K562 (cell line): ENCODE measurements at regions not wholly inside any gene's neighbourhood (a gene's known extent, or its start where the extent isn't known, plus 50 kb on each side); places are given as distances from the start of the nearest gene placed in this dataset.

Source experiments
- CBX5 ChIP-seq: IDR thresholded peaks from 2 replicates; pipeline ENCODE4 v1.6.1; 2014; ENCODE audit warnings: low read depth, borderline replicate concordance
- DDX20 ChIP-seq: fragments of 450-650 bp; IDR thresholded peaks from 2 replicates; pipeline ENCODE4 v1.6.1; 2016; ENCODE audit warnings: missing genetic modification characterization, low read depth, mild to moderate bottlenecking, missing compliant biosample characterization, moderate library complexity
- DMBX1 ChIP-seq: fragments of 250-450 bp; sonication (Bioruptor Pico); IDR thresholded peaks from 2 replicates; pipeline ENCODE4 v1.8.0; 2022; ENCODE audit warnings: inconsistent platforms, mild to moderate bottlenecking, moderate library complexity, borderline replicate concordance
- ILK ChIP-seq: fragments of 450-650 bp; IDR thresholded peaks from 2 replicates; pipeline ENCODE4 v1.6.1; 2016; ENCODE audit warnings: missing genetic modification characterization, low read depth, mild to moderate bottlenecking, missing compliant biosample characterization, moderate library complexity, borderline replicate concordance
- JUND ChIP-seq, 2 experiments: IDR thresholded peaks; 2 replicates in 1 of 2; 3 replicates in 1 of 2; pipeline ENCODE4 v1.6.1; 2011; ENCODE audit warnings: borderline replicate concordance in 2 of 2, low read depth in 2 of 2, low read length in 2 of 2, improper control_type of control experiment in 1 of 2, missing biosample characterization in 1 of 2, missing genetic modification characterization in 1 of 2, missing genetic modification reagents in 1 of 2
- NEUROD1 ChIP-seq: fragments of 150-350 bp; IDR thresholded peaks from 2 replicates; pipeline ENCODE4 v1.6.1; 2014; ENCODE audit warnings: borderline replicate concordance, low read length, low read depth; ENCODE audit not compliant: partially characterized antibody
- NR2C1 ChIP-seq, 2 experiments: fragments of 450-650 bp; IDR thresholded peaks; 2 replicates each; pipeline ENCODE4 v1.6.1; 2017; ENCODE audit warnings: mild to moderate bottlenecking in 2 of 2, antibody characterized with exemption in 1 of 2, inconsistent platforms in 1 of 2, missing compliant biosample characterization in 1 of 2, missing genetic modification characterization in 1 of 2
- POLR2B ChIP-seq: fragments of 450-650 bp; IDR thresholded peaks from 2 replicates; pipeline ENCODE4 v1.6.1; 2018; ENCODE audit warnings: low read depth; ENCODE audit not compliant: partially characterized antibody
- PTRF ChIP-seq: fragments of 450-650 bp; IDR thresholded peaks from 2 replicates; pipeline ENCODE4 v1.6.1; 2016; ENCODE audit warnings: mild to moderate bottlenecking, missing genetic modification characterization, missing compliant biosample characterization
- THRAP3 ChIP-seq: fragments of 450-650 bp; IDR thresholded peaks from 2 replicates; pipeline ENCODE4 v1.6.1; 2016; ENCODE audit warnings: mild to moderate bottlenecking, inconsistent platforms, borderline replicate concordance
- ZC3H4 ChIP-seq: sonication (generic); formaldehyde crosslinking; IDR thresholded peaks from 2 replicates; pipeline ENCODE4 v1.9.0; 2021; ENCODE audit warnings: missing genetic modification reagents, borderline replicate concordance
- ZNF23 ChIP-seq: fragments of 250-450 bp; sonication (Bioruptor Pico); IDR thresholded peaks from 2 replicates; pipeline ENCODE4 v1.4.0; 2020; ENCODE audit warnings: mild to moderate bottlenecking
- ZNF354B ChIP-seq: fragments of 250-450 bp; sonication (Bioruptor Pico); IDR thresholded peaks from 2 replicates; pipeline ENCODE4 v1.4.0; 2020
- ZNF41 ChIP-seq: fragments of 250-450 bp; sonication (Bioruptor Pico); conservative IDR thresholded peaks from 2 replicates; pipeline ENCODE4 v1.4.0; 2020; ENCODE audit warnings: mild to moderate bottlenecking
- ZNF507 ChIP-seq: conservative IDR thresholded peaks from 2 replicates; pipeline ENCODE4 v1.6.1; 2017; ENCODE audit warnings: missing genetic modification characterization, missing compliant biosample characterization
- ZNF583 ChIP-seq: fragments of 250-450 bp; sonication (Bioruptor Pico); IDR thresholded peaks from 2 replicates; pipeline ENCODE4 v1.4.0; 2020
- ZNF668 ChIP-seq: fragments of 250-450 bp; sonication (Bioruptor Pico); IDR thresholded peaks from 2 replicates; pipeline ENCODE4 v1.8.0; 2022; ENCODE audit warnings: mild to moderate bottlenecking, inconsistent platforms
- ZNF76 ChIP-seq: fragments of 250-450 bp; sonication (Bioruptor Pico); IDR thresholded peaks from 2 replicates; pipeline ENCODE4 v1.4.0; 2020; ENCODE audit warnings: mild to moderate bottlenecking, moderate library complexity, borderline replicate concordance
- TF ChIP-seq, protein P1 (sequence below), 2 experiments: fragments of 450-650 bp in 1 of 2; IDR thresholded peaks; 2 replicates each; pipeline ENCODE4 v1.6.1; 2011 to 2017; ENCODE audit warnings: low read depth in 2 of 2, antibody characterized with exemption in 1 of 2, borderline replicate concordance in 1 of 2, low read length in 1 of 2, mild to moderate bottlenecking in 1 of 2, mixed read lengths in 1 of 2; ENCODE audit not compliant: control insufficient read depth in 1 of 2
- TF ChIP-seq, protein P2 (sequence below): fragments of 250-450 bp; sonication (Bioruptor Pico); IDR thresholded peaks from 2 replicates; pipeline ENCODE4 v1.8.0; 2022; ENCODE audit warnings: moderate library complexity, mild to moderate bottlenecking, inconsistent platforms
- TF ChIP-seq, protein P3 (sequence below): sonication (generic); formaldehyde crosslinking; IDR thresholded peaks from 2 replicates; pipeline ENCODE4 v1.8.1; 2023; ENCODE audit warnings: mild to moderate bottlenecking, missing genetic modification reagents
- TF ChIP-seq, protein P4 (sequence below), 2 experiments: fragments of 250-450 bp in 1 of 2; fragments of 450-650 bp in 1 of 2; sonication (Bioruptor Pico) in 1 of 2; IDR thresholded peaks; 2 replicates each; pipeline versions ENCODE4 v1.6.1 to v1.8.0; 2016 to 2021; ENCODE audit warnings: mild to moderate bottlenecking in 2 of 2, moderate library complexity in 2 of 2, missing compliant biosample characterization in 1 of 2, missing genetic modification characterization in 1 of 2

DNA sequence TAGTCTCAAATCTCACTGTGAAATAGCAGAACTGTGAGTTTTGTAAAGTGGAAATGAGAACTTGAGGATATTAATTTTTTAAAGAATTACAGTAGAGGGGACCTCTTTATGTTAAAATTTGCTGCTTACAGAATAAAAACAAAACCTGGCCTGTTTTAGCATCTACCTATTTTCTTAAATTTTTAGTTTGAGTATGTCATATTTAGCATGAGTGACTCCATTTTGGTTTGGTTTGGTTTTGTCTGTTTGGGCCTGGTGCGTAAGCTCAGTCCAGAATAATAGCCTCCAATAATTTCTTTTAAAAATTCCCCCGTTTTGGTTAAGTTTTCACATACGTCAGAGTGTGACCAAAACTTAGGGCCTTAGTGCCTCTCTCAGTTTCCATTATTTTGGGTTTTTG lies 152.0 kb upstream of the ZNF92 start (continued):
- TF ChIP-seq, protein P1, sequence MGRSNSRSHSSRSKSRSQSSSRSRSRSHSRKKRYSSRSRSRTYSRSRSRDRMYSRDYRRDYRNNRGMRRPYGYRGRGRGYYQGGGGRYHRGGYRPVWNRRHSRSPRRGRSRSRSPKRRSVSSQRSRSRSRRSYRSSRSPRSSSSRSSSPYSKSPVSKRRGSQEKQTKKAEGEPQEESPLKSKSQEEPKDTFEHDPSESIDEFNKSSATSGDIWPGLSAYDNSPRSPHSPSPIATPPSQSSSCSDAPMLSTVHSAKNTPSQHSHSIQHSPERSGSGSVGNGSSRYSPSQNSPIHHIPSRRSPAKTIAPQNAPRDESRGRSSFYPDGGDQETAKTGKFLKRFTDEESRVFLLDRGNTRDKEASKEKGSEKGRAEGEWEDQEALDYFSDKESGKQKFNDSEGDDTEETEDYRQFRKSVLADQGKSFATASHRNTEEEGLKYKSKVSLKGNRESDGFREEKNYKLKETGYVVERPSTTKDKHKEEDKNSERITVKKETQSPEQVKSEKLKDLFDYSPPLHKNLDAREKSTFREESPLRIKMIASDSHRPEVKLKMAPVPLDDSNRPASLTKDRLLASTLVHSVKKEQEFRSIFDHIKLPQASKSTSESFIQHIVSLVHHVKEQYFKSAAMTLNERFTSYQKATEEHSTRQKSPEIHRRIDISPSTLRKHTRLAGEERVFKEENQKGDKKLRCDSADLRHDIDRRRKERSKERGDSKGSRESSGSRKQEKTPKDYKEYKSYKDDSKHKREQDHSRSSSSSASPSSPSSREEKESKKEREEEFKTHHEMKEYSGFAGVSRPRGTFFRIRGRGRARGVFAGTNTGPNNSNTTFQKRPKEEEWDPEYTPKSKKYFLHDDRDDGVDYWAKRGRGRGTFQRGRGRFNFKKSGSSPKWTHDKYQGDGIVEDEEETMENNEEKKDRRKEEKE (IDR thresholded peaks at IDR 0.05; ENCODE audit: borderline replicate concordance in 1 of 2, control insufficient read depth in 1 of 2, low read depth in 2 of 2, low read length in 1 of 2), result no peak
- TF ChIP-seq, protein P2, sequence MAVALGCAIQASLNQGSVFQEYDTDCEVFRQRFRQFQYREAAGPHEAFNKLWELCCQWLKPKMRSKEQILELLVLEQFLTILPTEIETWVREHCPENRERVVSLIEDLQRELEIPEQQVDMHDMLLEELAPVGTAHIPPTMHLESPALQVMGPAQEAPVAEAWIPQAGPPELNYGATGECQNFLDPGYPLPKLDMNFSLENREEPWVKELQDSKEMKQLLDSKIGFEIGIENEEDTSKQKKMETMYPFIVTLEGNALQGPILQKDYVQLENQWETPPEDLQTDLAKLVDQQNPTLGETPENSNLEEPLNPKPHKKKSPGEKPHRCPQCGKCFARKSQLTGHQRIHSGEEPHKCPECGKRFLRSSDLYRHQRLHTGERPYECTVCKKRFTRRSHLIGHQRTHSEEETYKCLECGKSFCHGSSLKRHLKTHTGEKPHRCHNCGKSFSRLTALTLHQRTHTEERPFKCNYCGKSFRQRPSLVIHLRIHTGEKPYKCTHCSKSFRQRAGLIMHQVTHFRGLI (CRISPR knock-in tag), result 0 out of 2 replicates have a peak, but pooled peaks have one; percentile 47
- TF ChIP-seq DMBX1 (CRISPR knock-in tag), result peak; percentile 81
- TF ChIP-seq, protein P3, sequence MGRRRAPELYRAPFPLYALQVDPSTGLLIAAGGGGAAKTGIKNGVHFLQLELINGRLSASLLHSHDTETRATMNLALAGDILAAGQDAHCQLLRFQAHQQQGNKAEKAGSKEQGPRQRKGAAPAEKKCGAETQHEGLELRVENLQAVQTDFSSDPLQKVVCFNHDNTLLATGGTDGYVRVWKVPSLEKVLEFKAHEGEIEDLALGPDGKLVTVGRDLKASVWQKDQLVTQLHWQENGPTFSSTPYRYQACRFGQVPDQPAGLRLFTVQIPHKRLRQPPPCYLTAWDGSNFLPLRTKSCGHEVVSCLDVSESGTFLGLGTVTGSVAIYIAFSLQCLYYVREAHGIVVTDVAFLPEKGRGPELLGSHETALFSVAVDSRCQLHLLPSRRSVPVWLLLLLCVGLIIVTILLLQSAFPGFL (CRISPR knock-in tag), result no peak
- TF ChIP-seq ZNF354B, result 0 out of 2 replicates have a peak, but pooled peaks have one; percentile 51
- TF ChIP-seq ZNF41 (CRISPR knock-in tag), result peak; percentile 80
- no peak for TF ChIP-seq NR2C1 (IDR thresholded peaks at IDR 0.05)
- TF ChIP-seq NR2C1 (tag; IDR thresholded peaks at IDR 0.05), result peak; percentile 50; the same call in 1 of the 2 replicates
- TF ChIP-seq JUND (IDR thresholded peaks at IDR 0.05; ENCODE audit: borderline replicate concordance, low read depth, low read length), result no peak
- 0 out of 3 replicates have a peak, but pooled peaks have one; percentile 18 for TF ChIP-seq JUND (tag; IDR thresholded peaks at IDR 0.05; ENCODE audit: borderline replicate concordance, low read depth, low read length)
- TF ChIP-seq ZNF668 (CRISPR knock-in tag), result peak; percentile 85
- TF ChIP-seq ZC3H4 (CRISPR knock-in tag), result no peak
- TF ChIP-seq ZNF76 (CRISPR knock-in tag), result no peak
- TF ChIP-seq ZNF583, result peak; percentile 61; the same call in 1 of the 2 replicates
- peak; percentile 85 for TF ChIP-seq DDX20 (tag)
- peak; percentile 48; the same call in 1 of the 2 replicates for TF ChIP-seq PTRF (tag)
- no peak for TF ChIP-seq NEUROD1
- no peak for TF ChIP-seq CBX5
- TF ChIP-seq ZNF23 (CRISPR knock-in tag), result 0 out of 2 replicates have a peak, but pooled peaks have one; percentile 46
- TF ChIP-seq, protein P4, sequence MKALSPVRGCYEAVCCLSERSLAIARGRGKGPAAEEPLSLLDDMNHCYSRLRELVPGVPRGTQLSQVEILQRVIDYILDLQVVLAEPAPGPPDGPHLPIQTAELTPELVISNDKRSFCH (CRISPR knock-in tag; IDR thresholded peaks at IDR 0.05), result no peak
- TF ChIP-seq, protein P4 (tag; IDR thresholded peaks at IDR 0.05), result peak; percentile 67
- peak; percentile 43; the same call in 1 of the 2 replicates for TF ChIP-seq ILK (tag)
- no peak for TF ChIP-seq THRAP3
- TF ChIP-seq ZNF507 (tag), result peak; percentile 31
- TF ChIP-seq POLR2B, result no peak
